CD1c-positive myeloid dendritic cell (primary cell): ENCODE measurements at regions not wholly inside any gene's neighbourhood (a gene's known extent, or its start where the extent isn't known, plus 50 kb on each side); places are given as distances from the start of the nearest gene placed in this dataset.
"Not testable (repeated sequence)": the region's sequence is repeated elsewhere in the genome, so short reads cannot be mapped to it uniquely, and the experiment has no call there.

ENCODE experiments used
- DNase-seq: peaks from one replicate; pipeline ENCODE4 v3.0.0-alpha.2; 2016; ENCODE audit errors: extremely low spot score

- no peak for DNase-seq
Measured at GRCh38 chr14:97143456-97143855, 346.3 kb downstream of the VRK1 start.

- DNase-seq: not testable (repeated sequence)
Measured at GRCh38 chr14:97148021-97148420, 350.8 kb downstream of the VRK1 start.

- DNase-seq: no peak
Measured at GRCh38 chr14:97149775-97150174, 352.6 kb downstream of the VRK1 start.

GRCh38 chr14:97153527-97153926 lies 356.3 kb downstream of the VRK1 start:
- DNase-seq: no peak

GRCh38 chr14:97155320-97155719 lies 358.1 kb downstream of the VRK1 start:
- no peak for DNase-seq

GRCh38 chr14:97155814-97156213 lies 358.6 kb downstream of the VRK1 start:
- no peak for DNase-seq

GRCh38 chr14:97156705-97157104 lies 359.5 kb downstream of the VRK1 start:
- no peak for DNase-seq

- no peak for DNase-seq
Measured at GRCh38 chr14:97158102-97158501, 360.9 kb downstream of the VRK1 start.

- DNase-seq: no peak
Measured at GRCh38 chr14:97159124-97159523, 361.9 kb downstream of the VRK1 start.

GRCh38 chr14:97162621-97163020 lies 365.4 kb downstream of the VRK1 start:
- no peak for DNase-seq

- DNase-seq: no peak
Measured at GRCh38 chr14:97164021-97164420, 366.8 kb downstream of the VRK1 start.

- no peak for DNase-seq
Measured at GRCh38 chr14:97166497-97166896, 369.3 kb downstream of the VRK1 start.

GRCh38 chr14:97167577-97167976 lies 370.4 kb downstream of the VRK1 start:
- DNase-seq: not testable (repeated sequence)

GRCh38 chr14:97172644-97173043 lies 375.5 kb downstream of the VRK1 start:
- DNase-seq: no peak

GRCh38 chr14:97177016-97177415 lies 379.8 kb downstream of the VRK1 start:
- peak; percentile 20 for DNase-seq

GRCh38 chr14:97177635-97178034 lies 380.5 kb downstream of the VRK1 start:
- DNase-seq: no peak

- DNase-seq: no peak
Measured at GRCh38 chr14:97178781-97179180, 381.6 kb downstream of the VRK1 start.

- peak; percentile 12 for DNase-seq
Measured at GRCh38 chr14:97179573-97179972, 382.4 kb downstream of the VRK1 start.

- peak; percentile 10 for DNase-seq
Measured at GRCh38 chr14:97180304-97181200, 383.4 kb downstream of the VRK1 start.

- no peak for DNase-seq
Measured at GRCh38 chr14:97185186-97185585, 388.0 kb downstream of the VRK1 start.

GRCh38 chr14:97187916-97188315 lies 390.7 kb downstream of the VRK1 start:
- DNase-seq: no peak

GRCh38 chr14:97196336-97196735 lies 399.2 kb downstream of the VRK1 start:
- DNase-seq: no peak

- DNase-seq: no peak
Measured at GRCh38 chr14:97198813-97199212, 401.6 kb downstream of the VRK1 start.

GRCh38 chr14:97200245-97200644 lies 403.1 kb downstream of the VRK1 start:
- no peak for DNase-seq
